HL-60 (cell line): ENCODE measurements at regions not wholly inside any gene's neighbourhood (a gene's known extent, or its start where the extent isn't known, plus 50 kb on each side); places are given as distances from the start of the nearest gene placed in this dataset.

ENCODE experiments used
- DNase-seq, 2 experiments: peaks; one replicate each; pipeline ENCODE4 v3.0.0-alpha.2; 2010 to 2020; ENCODE audit warnings: low read depth in 1 of 2, low spot score in 1 of 2
- H3K27ac ChIP-seq: fragments of 250-450 bp; sonication (Bioruptor Pico); replicated peaks from 2 replicates; pipeline ENCODE4 v1.5.1; 2020; ENCODE audit warnings: mild to moderate bottlenecking, moderate library complexity
- H3K27me3 ChIP-seq: fragments of 250-450 bp; sonication (Bioruptor Pico); 2 replicates; pipeline ENCODE4 v1.5.1; 2021; ENCODE audit warnings: mild to moderate bottlenecking, moderate library complexity; ENCODE audit not compliant: insufficient read depth, poor library complexity, severe bottlenecking
- H3K4me3 ChIP-seq: replicated peaks from 2 replicates; pipeline ENCODE4 v1.5.1; 2011; ENCODE audit warnings: mild to moderate bottlenecking, control low read depth, low read length; ENCODE audit not compliant: insufficient read depth
- GABPA ChIP-seq: IDR thresholded peaks from 2 replicates; pipeline ENCODE4 v1.6.1; 2012; ENCODE audit warnings: low read depth
- POLR2AphosphoS5 ChIP-seq: IDR thresholded peaks from 2 replicates; pipeline ENCODE4 v1.6.1; 2012; ENCODE audit warnings: low read depth
- SPI1 ChIP-seq: IDR thresholded peaks from 2 replicates; pipeline ENCODE4 v1.6.1; 2012; ENCODE audit warnings: low read depth, mild to moderate bottlenecking, borderline replicate concordance
- TF ChIP-seq, protein P1 (sequence below): IDR thresholded peaks from one replicate; pipeline ENCODE4 v1.5.1; 2011; ENCODE audit warnings: low read length, control low read depth, inconsistent platforms; ENCODE audit not compliant: insufficient read depth
- TF ChIP-seq, protein P2 (sequence below): IDR thresholded peaks from 2 replicates; pipeline ENCODE4 v1.6.1; 2012; ENCODE audit warnings: low read depth; ENCODE audit not compliant: insufficient replicate concordance

DNA sequence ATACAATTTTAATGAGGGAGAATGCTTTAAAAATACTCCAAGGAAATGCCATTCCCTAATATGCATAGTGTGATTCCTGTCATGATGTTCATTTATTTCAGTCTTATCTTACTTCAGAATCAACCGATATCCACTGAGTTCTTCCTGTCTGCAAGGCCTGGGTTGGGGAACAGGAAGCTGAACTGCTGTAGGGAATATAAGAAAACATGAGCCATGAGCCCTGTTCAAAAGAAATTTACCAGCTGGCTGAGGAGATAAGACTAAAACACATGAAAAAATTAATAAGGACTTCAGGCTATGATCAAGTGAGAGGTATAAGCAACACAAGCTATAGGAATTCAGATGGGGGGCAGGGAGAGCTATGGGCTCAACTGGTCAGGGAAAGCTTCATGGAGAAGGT lies 184.7 kb downstream of the PLPP4 start:
- TF ChIP-seq, protein P1, sequence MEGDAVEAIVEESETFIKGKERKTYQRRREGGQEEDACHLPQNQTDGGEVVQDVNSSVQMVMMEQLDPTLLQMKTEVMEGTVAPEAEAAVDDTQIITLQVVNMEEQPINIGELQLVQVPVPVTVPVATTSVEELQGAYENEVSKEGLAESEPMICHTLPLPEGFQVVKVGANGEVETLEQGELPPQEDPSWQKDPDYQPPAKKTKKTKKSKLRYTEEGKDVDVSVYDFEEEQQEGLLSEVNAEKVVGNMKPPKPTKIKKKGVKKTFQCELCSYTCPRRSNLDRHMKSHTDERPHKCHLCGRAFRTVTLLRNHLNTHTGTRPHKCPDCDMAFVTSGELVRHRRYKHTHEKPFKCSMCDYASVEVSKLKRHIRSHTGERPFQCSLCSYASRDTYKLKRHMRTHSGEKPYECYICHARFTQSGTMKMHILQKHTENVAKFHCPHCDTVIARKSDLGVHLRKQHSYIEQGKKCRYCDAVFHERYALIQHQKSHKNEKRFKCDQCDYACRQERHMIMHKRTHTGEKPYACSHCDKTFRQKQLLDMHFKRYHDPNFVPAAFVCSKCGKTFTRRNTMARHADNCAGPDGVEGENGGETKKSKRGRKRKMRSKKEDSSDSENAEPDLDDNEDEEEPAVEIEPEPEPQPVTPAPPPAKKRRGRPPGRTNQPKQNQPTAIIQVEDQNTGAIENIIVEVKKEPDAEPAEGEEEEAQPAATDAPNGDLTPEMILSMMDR: no peak
- no peak for TF ChIP-seq GABPA
- no peak for TF ChIP-seq SPI1
- TF ChIP-seq POLR2AphosphoS5: no peak
- TF ChIP-seq, protein P2, sequence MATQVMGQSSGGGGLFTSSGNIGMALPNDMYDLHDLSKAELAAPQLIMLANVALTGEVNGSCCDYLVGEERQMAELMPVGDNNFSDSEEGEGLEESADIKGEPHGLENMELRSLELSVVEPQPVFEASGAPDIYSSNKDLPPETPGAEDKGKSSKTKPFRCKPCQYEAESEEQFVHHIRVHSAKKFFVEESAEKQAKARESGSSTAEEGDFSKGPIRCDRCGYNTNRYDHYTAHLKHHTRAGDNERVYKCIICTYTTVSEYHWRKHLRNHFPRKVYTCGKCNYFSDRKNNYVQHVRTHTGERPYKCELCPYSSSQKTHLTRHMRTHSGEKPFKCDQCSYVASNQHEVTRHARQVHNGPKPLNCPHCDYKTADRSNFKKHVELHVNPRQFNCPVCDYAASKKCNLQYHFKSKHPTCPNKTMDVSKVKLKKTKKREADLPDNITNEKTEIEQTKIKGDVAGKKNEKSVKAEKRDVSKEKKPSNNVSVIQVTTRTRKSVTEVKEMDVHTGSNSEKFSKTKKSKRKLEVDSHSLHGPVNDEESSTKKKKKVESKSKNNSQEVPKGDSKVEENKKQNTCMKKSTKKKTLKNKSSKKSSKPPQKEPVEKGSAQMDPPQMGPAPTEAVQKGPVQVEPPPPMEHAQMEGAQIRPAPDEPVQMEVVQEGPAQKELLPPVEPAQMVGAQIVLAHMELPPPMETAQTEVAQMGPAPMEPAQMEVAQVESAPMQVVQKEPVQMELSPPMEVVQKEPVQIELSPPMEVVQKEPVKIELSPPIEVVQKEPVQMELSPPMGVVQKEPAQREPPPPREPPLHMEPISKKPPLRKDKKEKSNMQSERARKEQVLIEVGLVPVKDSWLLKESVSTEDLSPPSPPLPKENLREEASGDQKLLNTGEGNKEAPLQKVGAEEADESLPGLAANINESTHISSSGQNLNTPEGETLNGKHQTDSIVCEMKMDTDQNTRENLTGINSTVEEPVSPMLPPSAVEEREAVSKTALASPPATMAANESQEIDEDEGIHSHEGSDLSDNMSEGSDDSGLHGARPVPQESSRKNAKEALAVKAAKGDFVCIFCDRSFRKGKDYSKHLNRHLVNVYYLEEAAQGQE: no peak
- no peak for DNase-seq

DNA sequence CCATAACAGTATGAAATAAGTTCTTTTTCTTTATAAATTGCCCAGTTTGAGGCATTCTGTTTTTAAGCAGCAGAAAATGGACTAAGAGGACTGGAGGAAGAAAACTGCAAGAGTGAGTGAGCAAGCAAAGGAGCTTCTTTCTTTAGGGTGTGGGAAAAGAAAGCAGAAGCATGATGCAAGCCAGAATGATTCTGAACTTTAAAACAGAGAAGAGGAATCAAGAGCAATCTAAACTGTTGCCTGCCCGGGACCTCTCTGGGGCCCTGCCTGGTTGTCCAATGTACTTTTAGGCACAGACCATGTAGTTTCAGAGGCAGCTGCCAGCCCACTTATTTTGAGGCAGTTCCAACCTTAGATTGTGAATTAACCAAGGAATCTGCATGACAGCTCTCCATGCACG lies 186.3 kb downstream of the PLPP4 start:
- no peak overlapping the region for H3K4me3 ChIP-seq
- no peak for DNase-seq
- no peak for TF ChIP-seq SPI1
- TF ChIP-seq, protein P1: no peak
- TF ChIP-seq POLR2AphosphoS5: no peak
- no peak for TF ChIP-seq GABPA
- TF ChIP-seq, protein P2: no peak
- H3K27me3 ChIP-seq: peaks cover 5% of the 10 kb centered on the region
- H3K27ac ChIP-seq: no peak overlapping the region

More for the DNA sequence above, 184.7 kb downstream of the PLPP4 start:
- H3K27ac ChIP-seq: no peak overlapping the region
- no peak overlapping the region for H3K4me3 ChIP-seq
- H3K27me3 ChIP-seq: peaks cover 5% of the 10 kb centered on the region

DNA sequence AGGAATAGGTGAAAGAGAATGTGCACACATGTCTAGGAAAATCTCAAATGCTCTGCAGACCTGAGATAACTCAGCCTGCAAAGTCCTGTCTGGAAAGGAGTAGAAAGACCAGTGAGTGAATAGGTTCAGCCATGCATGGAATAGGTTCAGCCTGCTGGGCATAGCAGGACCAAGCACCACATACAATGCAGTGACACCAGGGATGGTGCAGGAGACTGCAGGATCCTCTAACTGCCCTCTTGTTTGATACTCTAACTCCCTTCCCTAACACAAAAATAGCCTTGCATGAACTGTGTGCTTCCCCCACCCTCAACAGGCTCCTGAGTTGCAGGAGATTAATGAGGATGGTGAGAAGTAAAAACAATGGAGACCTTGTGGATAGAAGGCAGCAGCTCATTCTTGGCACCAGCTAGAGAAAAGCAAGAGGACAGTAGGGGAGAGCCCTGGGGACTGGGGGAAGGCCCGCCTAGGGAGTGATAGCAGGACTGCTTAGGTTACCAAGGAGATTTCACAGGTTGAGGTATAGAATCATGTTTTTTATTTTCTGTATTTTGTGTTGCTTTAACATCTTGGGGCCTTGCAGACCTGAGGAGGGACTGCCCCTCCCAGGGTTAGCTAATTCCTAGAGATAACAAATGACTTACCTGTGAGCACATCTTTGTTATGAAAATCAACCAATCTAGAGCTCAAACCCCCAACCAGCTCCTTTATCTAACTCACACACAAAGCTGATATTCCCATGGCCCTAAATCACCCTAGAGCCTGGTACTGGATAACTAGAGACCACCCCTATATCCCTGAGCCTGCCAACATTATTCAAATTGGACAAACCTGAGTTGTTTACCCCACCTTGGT lies 187.8 kb downstream of the PLPP4 start:
- no peak overlapping the region for H3K4me3 ChIP-seq
- no peak overlapping the region for H3K27ac ChIP-seq
- no peak for DNase-seq
- TF ChIP-seq POLR2AphosphoS5 (no peak), SPI1 (no peak), GABPA (no peak)
- TF ChIP-seq, protein P1: no peak
- TF ChIP-seq, protein P2: no peak
- peaks cover 3% of the 10 kb centered on the region for H3K27me3 ChIP-seq
